ENCODE measurements at regions not wholly inside any gene's neighbourhood (a gene's known extent, or its start where the extent isn't known, plus 50 kb on each side); places are given as distances from the start of the nearest gene placed in this dataset.
"Not testable (repeated sequence)": the region's sequence is repeated elsewhere in the genome, so short reads cannot be mapped to it uniquely, and the experiment has no call there.

DNA sequence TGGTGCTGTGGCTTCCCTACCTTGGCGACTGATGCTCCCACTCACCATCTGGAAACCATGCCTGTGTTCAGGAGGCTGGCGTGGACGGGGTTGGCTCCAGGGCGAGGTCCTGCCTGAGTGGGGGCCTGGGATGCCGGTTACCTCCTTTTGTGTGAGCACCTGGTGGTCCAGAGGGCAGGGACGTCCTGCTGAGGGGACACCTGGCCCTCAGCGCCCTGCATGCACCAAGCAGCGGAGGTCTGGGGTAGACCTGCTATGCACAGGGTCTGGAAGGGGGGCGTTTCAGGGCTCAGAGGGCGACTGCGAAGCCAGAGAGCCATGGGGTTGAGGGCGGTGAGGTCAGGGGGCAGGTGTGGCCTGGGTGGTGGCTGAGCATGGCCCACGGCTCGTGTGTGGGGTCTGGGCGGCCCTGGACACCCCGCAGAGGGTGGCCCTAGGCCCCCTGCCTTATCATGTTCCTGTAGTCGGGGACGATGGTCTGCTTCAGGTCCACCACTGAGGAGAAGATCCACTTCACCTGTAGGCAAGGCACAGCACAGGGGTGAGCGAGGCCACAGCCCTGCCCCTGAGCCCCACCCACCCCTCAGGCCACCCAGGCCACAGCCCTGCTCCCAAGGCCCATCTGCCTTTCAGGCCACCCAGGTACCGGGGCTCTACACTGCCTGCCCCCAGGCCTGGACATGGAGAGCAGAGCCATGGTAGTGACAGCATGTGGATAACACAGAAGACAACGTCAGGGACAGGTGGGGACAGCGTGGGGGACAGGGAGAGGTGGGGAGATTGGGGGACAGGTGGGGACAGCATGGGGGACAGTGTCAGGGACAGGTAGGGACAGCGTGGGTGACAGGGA is 95.3 kb downstream of the TMEM121 start:
- not testable (repeated sequence) for DNase-seq (ENCODE audit: low read depth)

DNA sequence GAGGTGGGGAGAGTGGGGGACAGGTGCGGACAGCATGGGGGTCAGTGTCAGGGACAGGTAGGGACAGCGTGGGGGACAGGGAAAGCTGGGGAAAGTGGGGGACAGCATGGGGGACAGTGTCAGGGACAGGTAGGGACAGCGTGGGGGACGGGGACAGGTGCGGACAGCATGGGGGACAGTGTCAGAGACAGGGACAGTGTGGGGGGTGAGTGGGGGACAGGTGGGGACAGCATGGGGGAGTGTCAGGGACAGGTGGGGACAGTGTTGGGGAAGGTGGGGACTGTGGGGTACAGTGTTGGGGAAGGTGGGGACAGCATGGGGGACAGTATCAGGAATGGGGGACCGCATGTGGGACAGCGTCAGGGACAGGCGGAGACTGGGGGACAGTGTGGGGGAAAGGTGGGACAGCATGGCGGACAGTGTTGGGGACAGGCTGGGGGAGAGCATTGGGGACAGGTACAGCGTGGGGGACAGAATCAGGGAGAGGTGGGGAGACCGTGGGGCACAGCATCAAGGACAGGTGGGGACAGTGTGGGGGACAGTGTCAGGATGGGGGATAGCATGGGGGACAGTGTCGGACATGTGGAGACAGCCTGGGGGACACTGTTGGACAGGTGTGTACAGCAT is 96.1 kb downstream of the TMEM121 start:
- DNase-seq (ENCODE audit: low read depth) = no peak

- DNase-seq (ENCODE audit: low read depth) = not testable (repeated sequence)
Observed at GRCh38 chr14:105623178-105623577, 96.8 kb downstream of the TMEM121 start.

DNA sequence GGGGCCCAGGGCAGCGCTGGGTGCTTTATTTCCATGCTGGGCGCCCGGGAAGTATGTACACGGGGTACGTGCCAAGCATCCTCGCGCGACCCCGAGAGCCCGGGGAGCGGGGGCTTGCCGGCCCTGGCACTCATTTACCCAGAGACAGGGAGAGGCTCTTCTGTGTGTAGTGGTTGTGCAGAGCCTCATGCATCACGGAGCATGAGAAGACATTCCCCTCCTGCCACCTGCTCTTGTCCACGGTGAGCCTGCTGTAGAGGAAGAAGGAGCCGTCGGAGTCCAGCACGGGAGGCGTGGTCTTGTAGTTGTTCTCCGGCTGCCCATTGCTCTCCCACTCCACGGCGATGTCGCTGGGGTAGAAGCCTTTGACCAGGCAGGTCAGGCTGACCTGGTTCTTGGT is 98.0 kb downstream of the TMEM121 start:
- not testable (repeated sequence) for DNase-seq (ENCODE audit: low read depth)

GRCh38 chr14:105624749-105625434 is 98.5 kb downstream of the TMEM121 start:
- DNase-seq (ENCODE audit: low read depth) = not testable (repeated sequence)

GRCh38 chr14:105625448-105625847 is 99.1 kb downstream of the TMEM121 start:
- DNase-seq (ENCODE audit: low read depth) = not testable (repeated sequence)

- not testable (repeated sequence) for DNase-seq (ENCODE audit: low read depth)
Observed at GRCh38 chr14:105626111-105626510, 99.7 kb downstream of the TMEM121 start.

- not testable (repeated sequence) for DNase-seq (ENCODE audit: low read depth)
Observed at GRCh38 chr14:105626651-105627050, 100.3 kb downstream of the TMEM121 start.

GRCh38 chr14:105627287-105627686 is 100.9 kb downstream of the TMEM121 start:
- not testable (repeated sequence) for DNase-seq (ENCODE audit: low read depth)

DNA sequence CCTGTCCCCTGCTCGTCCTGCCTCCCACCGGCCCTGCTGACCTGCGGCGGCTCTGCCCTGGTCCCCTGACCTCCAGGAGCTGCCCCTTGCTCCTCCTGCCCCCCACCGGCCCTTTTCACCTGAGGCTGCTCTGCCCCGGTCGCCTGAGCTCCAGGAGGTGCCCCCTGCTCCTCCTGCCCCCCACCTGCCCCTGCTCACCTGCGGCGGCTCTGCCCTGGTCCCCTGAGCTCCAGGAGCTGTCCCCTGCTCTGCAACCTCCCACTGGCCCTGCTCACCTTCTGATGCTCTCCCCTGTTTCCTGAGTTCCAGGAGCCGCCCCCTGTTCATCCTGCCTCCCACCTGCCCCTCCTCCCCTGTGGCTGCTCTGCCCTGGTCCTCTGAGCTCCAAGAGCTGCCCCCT is 101.3 kb downstream of the TMEM121 start:
- no peak for DNase-seq (ENCODE audit: low read depth)

DNA sequence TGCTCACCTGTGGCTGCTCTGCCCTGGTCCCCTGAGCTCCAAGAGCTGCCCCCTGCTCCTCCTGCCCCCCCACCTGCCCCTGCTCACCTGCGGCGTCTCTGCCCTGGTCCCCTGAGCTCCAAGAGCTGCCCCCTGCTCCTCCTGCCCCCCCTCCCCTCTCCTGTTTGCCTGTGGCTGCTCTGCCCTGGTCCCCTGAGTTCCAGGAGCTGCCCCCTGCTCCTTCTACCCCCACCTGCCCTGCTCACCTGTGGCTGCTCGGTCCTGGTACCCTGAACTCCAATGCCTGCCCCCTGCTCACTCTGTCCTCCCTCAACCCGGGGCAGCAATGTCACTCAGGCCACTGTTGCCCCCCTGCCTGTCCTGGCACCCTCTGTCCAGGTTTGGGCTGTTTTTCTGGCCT is 101.7 kb downstream of the TMEM121 start:
- DNase-seq (ENCODE audit: low read depth) = not testable (repeated sequence)

GRCh38 chr14:105628531-105629067 is 102.2 kb downstream of the TMEM121 start:
- DNase-seq (ENCODE audit: low read depth) = not testable (repeated sequence)

DNA sequence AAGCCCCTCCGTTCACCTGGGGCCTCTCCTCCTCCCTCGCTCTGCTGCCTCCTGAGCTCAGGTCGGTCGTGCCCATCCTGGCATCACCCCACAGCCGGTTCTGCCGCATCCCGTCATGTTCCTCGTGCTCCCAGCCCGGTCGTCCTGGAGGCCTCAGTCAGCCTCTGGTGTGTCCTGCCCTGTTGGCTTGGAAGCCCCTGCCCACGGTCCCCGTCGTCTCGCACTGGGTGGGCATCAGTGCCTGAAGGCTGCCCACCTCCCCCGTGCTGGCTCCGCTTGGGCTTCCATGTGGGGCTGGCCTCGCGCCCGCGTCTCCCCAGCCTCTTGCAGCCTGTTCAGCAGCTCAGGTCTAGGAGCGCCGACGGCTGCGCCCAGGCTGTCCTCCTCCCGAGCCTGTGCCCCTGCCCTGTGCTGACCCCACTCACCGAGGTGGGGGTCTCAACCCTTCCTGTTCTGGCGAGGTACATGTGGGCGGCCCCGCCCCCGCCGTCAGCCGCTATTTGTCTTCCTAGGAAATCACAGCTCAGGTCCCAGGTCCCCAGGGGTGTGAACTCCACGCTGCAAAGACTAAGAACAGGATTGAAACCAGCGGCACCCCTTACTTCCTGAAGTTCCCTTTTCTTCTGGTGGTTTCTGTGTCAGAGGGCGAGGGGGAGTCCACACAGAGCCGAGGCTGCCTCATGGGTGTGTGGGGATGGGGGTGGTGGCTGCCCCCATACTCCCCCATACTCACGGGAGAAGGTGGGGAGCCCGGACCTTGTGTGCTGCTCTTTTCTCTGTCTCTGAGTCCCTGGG is 102.9 kb downstream of the TMEM121 start:
- DNase-seq (ENCODE audit: low read depth) = not testable (repeated sequence)

- no peak for DNase-seq (ENCODE audit: low read depth)
Observed at GRCh38 chr14:105629886-105630215, 103.5 kb downstream of the TMEM121 start.

DNA sequence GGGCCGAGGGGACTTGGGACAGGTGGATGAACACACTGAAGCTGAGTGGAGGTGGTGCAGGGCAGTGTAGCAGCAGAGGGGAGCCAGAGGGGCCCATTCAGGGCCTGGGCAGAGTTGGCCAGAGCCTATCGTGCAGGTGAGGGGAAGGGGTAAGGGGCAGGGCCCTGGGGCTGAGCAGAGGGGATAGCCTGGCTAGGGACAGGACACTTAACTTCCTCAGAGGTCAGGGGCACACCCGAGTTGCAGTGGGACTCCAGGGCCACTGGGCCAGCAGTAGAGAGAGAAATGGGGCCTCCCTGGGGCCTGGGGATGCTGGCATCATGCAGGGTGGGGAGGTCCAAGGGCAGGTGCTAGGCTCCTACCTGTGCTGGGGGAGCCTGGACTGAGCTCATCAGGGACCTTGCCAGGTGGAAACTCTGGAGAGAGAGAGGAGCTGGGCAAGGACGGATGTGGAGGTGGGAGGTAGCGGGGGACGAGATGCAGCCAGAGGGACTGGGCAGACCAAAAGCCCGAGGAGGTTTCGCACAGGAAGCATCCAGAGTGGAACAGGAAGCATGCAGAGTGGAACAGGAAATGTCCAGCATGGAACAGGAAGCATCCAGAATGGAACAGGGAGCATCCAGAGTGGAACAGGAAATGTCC is 104.0 kb downstream of the TMEM121 start:
- not testable (repeated sequence) for DNase-seq (ENCODE audit: low read depth)

DNA sequence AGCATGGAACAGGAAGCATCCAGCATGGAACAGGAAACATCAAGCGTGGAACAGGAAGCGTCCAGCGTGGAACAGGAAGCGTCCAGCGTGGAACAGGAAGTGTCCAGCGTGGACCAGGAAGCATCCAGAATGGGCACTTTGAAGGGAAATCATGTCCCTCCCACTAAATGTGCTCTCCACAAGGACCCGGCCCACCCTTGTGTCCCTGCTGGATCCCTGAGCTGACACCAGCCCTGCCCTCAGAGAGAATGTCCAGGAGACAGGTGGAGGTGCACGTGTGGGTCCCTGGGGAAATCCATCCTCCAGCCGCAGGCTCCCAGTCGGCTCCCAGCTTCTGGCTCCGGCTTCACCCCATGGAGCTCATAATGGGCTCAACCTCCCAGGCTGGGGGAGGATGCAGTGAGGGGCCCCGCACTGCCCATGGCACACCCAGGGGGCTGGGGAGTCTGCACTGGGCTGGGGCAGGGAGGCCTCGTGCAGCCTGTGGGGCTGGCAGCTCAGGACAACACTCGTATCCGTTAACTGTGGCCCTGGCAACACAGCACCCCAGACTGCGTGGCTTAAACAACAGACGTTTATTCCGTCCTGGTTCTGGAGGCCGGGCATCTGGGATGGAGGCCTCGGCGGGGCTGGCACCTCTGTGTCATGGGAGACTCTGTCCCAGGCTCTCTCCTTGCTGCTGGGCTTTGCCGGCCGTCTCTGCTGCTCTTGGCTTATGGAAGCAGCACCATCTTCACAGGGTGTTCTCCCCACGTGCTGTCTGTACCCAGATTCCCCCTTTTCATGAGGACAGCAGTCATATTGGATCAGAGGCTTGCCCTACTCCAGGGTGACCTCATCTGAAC is 104.8 kb downstream of the TMEM121 start:
- DNase-seq (ENCODE audit: low read depth) = not testable (repeated sequence)

GRCh38 chr14:105632010-105632409 is 105.6 kb downstream of the TMEM121 start:
- DNase-seq (ENCODE audit: low read depth) = no peak

DNA sequence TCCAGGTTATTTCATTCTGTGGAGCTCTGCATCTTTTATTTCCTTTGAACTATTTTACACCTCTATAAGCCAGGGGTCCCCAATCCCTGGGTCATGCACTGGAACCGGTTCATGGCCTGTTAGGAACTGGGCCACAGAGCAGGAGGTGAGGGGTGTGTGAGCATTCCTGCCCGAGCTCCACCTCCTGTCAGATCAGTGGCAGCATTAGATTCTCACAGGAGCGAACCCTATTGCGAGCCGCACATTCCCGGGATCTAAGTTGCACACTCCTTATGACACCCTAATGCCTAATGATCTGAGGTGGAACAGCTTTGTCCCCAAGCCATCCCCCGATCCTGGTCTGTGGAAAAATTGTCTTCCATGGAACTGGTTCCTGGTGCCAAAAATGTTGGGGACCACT is 107.2 kb downstream of the TMEM121 start:
- not testable (repeated sequence) for DNase-seq (ENCODE audit: low read depth)

DNA sequence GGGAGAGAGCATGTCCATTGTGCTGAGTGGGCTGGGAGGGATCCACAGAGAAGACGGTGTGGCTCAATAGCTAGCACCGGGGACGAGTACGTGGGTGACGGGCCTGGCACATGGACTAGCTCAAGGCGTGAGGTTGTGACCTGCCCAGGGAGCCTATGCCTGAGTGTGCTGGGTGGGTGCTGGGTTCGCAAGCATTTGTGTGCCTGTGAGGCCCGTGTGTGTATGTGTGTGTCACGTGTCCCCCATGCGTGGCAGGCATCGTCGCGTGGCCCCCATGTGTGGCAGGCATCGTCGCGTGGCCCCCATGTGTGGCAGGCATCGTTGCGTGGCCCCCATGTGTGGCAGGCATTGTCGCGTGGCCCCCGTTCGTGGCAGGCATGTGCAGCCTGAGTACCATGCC is 109.2 kb downstream of the TMEM121 start:
- no peak for DNase-seq (ENCODE audit: low read depth)

GRCh38 chr14:105636021-105636420 is 109.6 kb downstream of the TMEM121 start:
- not testable (repeated sequence) for DNase-seq (ENCODE audit: low read depth)

Data from activated T-cell treated with anti-CD3 and anti-CD28 coated beads for 24 hours (primary cell).